ENCODE measurements at regions not wholly inside any gene's neighbourhood (a gene's known extent, or its start where the extent isn't known, plus 50 kb on each side); places are given as distances from the start of the nearest gene placed in this dataset.

GRCh38 chr12:126084480-126084879, 1019.2 kb downstream of the AACS start:
- Histone ChIP-seq H3K4me3 (replicated peaks in 1 of 3; ENCODE audit: insufficient read depth in 1 of 3, low read depth in 1 of 3, low read length in 3 of 3) (no peak overlapping the region), H3K79me2 (ENCODE audit: control insufficient read depth, insufficient read depth, low read length) (no peaks in the 10 kb centered on the region), H3K4me1 (ENCODE audit: control insufficient read depth, extremely low read depth, insufficient read depth, low read length) (no peaks in the 10 kb centered on the region), H3K27me3 (ENCODE audit: control insufficient read depth in 2 of 2, insufficient read depth in 2 of 2, low read length in 2 of 2) (no peaks in the 10 kb centered on the region), H3K9me3 (replicated peaks; ENCODE audit: control insufficient read depth, insufficient read depth, low read length) (peaks cover 7% of the 10 kb centered on the region), H3K9me1 (replicated peaks; ENCODE audit: control insufficient read depth, extremely low read depth, insufficient read depth, low read length) (no peaks in the 10 kb centered on the region), H2AFZ (ENCODE audit: low read depth, low read length) (no peak overlapping the region), H4K20me1 (replicated peaks; ENCODE audit: control insufficient read depth, extremely low read depth, insufficient read depth, low read length) (no peaks in the 10 kb centered on the region), H3K4me2 (ENCODE audit: insufficient read depth, low read length) (no peak overlapping the region), H3K9ac (replicated peaks; ENCODE audit: extremely low read depth, insufficient read depth, low read length) (no peak overlapping the region), H3K27ac (ENCODE audit: insufficient read depth, low read depth, low read length) (no peak overlapping the region), H3K36me3 (ENCODE audit: control insufficient read depth in 2 of 2, extremely low read depth in 1 of 2, insufficient read depth in 2 of 2, low read length in 2 of 2) (no peaks in the 10 kb centered on the region)
- POLR2A ChIA-PET = no interaction called here
- intact Hi-C loops (cut with micrococcal nuclease) (no loop called here), dilution Hi-C loops (cut with MboI; ENCODE audit: extremely low pct_ligation_motif_present, low sequenced_read_pairs) (no loop called here)
- no TSS peak for BruUV-seq (replicated peaks)
- no peak for TF ChIP-seq POLR2A (IDR thresholded peaks at IDR 0.05; ENCODE audit: low read depth, low read length)
- no peak for TF ChIP-seq EZH2 (IDR thresholded peaks at IDR 0.05; ENCODE audit: borderline replicate concordance, low read depth, low read length, severe bottlenecking)
- TF ChIP-seq CTCF (IDR thresholded peaks at IDR 0.05; ENCODE audit: extremely low read depth in 1 of 2, insufficient read depth in 1 of 2, low read depth in 1 of 2, low read length in 2 of 2) = no peak
- TF ChIP-seq MYC (IDR thresholded peaks at IDR 0.05; ENCODE audit: low read depth, low read length) = no peak
- TF ChIP-seq, protein P1, sequence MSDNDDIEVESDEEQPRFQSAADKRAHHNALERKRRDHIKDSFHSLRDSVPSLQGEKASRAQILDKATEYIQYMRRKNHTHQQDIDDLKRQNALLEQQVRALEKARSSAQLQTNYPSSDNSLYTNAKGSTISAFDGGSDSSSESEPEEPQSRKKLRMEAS (IDR thresholded peaks at IDR 0.05; ENCODE audit: insufficient read depth, insufficient read length) = no peak
- TF ChIP-seq POLR2AphosphoS5 (IDR thresholded peaks at IDR 0.05; ENCODE audit: insufficient read depth, low read depth, low read length) = no peak
- no peak for TF ChIP-seq GATA2 (IDR thresholded peaks at IDR 0.05; ENCODE audit: insufficient read depth, insufficient read length, low read depth, low read length)
- no peak for TF ChIP-seq JUN (IDR thresholded peaks at IDR 0.05; ENCODE audit: borderline replicate concordance, insufficient read depth, insufficient read length, low read depth)
- TF ChIP-seq FOS (IDR thresholded peaks at IDR 0.05; ENCODE audit: borderline replicate concordance, insufficient read depth, low read length) = no peak
- DNase-seq (ENCODE audit: low read depth, low spot score) (no peak), FAIRE-seq (no peak)
- CTCF ChIA-PET = no interaction called here

Data from endothelial cell of umbilical vein (primary cell).